ENCODE measurements at regions not wholly inside any gene's neighbourhood (a gene's known extent, or its start where the extent isn't known, plus 50 kb on each side); places are given as distances from the start of the nearest gene placed in this dataset.
"Not testable (repeated sequence)": the region's sequence is repeated elsewhere in the genome, so short reads cannot be mapped to it uniquely, and the experiment has no call there.

- Histone ChIP-seq H3K27me3 (no peaks in the 10 kb centered on the region), H3K36me3 (replicated peaks in 1 of 2; ENCODE audit: insufficient read depth in 1 of 2, low read depth in 2 of 2) (no peaks in the 10 kb centered on the region), H3K4me1 (no peaks in the 10 kb centered on the region), H3K9me3 (no peaks in the 10 kb centered on the region), H3K4me3 (no peak overlapping the region), H3K27ac (no peak overlapping the region)
- ATAC-seq (no peak), DNase-seq (no peak)
- intact Hi-C loops (cut with DNase I): no loop called here
- WGBS, 2 donors: 72 to 73% methylated on average over 3 of the region's 3 CpGs
- TF ChIP-seq POLR2A (IDR thresholded peaks at IDR 0.05) (no peak), CTCF (IDR thresholded peaks at IDR 0.05) (no peak)
These were observed 364.4 kb upstream of the API5 start for GRCh38 chr11:42947405-42947804.

- DNase-seq; ATAC-seq; H3K36me3 ChIP-seq (replicated peaks in 1 of 2; ENCODE audit: insufficient read depth in 1 of 2, low read depth in 2 of 2); H3K4me1 ChIP-seq; H3K27ac ChIP-seq; intact Hi-C loops (cut with DNase I); H3K4me3 ChIP-seq; H3K9me3 ChIP-seq; H3K27me3 ChIP-seq: not testable (repeated sequence)
- 81 to 82% methylated on average over 9 to 28 of the region's 30 CpGs for WGBS, 2 donors
These were observed 361.9 kb upstream of the API5 start for GRCh38 chr11:42949738-42950376.

- WGBS, 2 donors: 24 to 27% methylated on average over 1 of the region's 1 CpG
- Histone ChIP-seq H3K4me1 (no peaks in the 10 kb centered on the region), H3K36me3 (replicated peaks in 1 of 2; ENCODE audit: insufficient read depth in 1 of 2, low read depth in 2 of 2) (no peaks in the 10 kb centered on the region), H3K9me3 (no peaks in the 10 kb centered on the region), H3K27me3 (no peaks in the 10 kb centered on the region), H3K4me3 (no peak overlapping the region), H3K27ac (no peak overlapping the region)
- TF ChIP-seq CTCF (IDR thresholded peaks at IDR 0.05): no peak
- TF ChIP-seq POLR2A (IDR thresholded peaks at IDR 0.05): no peak
- DNase-seq: peak in 1 of 4 donors; percentile 8
- ATAC-seq: no peak
- intact Hi-C loops (cut with DNase I): no loop called here
These were observed 360.5 kb upstream of the API5 start for GRCh38 chr11:42951266-42951665.

GRCh38 chr11:42957831-42958230 is 354.0 kb upstream of the API5 start:
- Histone ChIP-seq H3K4me3 (no peak overlapping the region), H3K27me3 (no peaks in the 10 kb centered on the region), H3K27ac (no peak overlapping the region), H3K36me3 (replicated peaks in 1 of 2; ENCODE audit: insufficient read depth in 1 of 2, low read depth in 2 of 2) (no peaks in the 10 kb centered on the region), H3K9me3 (no peaks in the 10 kb centered on the region), H3K4me1 (no peaks in the 10 kb centered on the region)
- DNase-seq (no peak), ATAC-seq (no peak)
- WGBS, 2 donors: 12 to 60% methylated on average over 1 of the region's 1 CpG
- TF ChIP-seq CTCF (IDR thresholded peaks at IDR 0.05) (no peak), POLR2A (IDR thresholded peaks at IDR 0.05) (no peak)
- intact Hi-C loops (cut with DNase I): no loop called here

GRCh38 chr11:42958635-42959034 is 353.2 kb upstream of the API5 start:
- 45 to 46% methylated on average over 2 of the region's 2 CpGs for whole genome bisulfite sequencing, 2 donors
- no peak for ATAC-seq

More at GRCh38 chr11:42958635-42959034, 353.2 kb upstream of the API5 start:
- Histone ChIP-seq H3K4me3 (no peak overlapping the region), H3K27ac (no peak overlapping the region), H3K27me3 (no peaks in the 10 kb centered on the region), H3K4me1 (no peaks in the 10 kb centered on the region), H3K9me3 (no peaks in the 10 kb centered on the region), H3K36me3 (replicated peaks in 1 of 2; ENCODE audit: insufficient read depth in 1 of 2, low read depth in 2 of 2) (no peaks in the 10 kb centered on the region)
- TF ChIP-seq CTCF (IDR thresholded peaks at IDR 0.05) (no peak), POLR2A (IDR thresholded peaks at IDR 0.05) (no peak)
- intact Hi-C loops (cut with DNase I): no loop called here
- DNase-seq: no peak
